HG02885 (cell line): ENCODE measurements at regions not wholly inside any gene's neighbourhood (a gene's known extent, or its start where the extent isn't known, plus 50 kb on each side); places are given as distances from the start of the nearest gene placed in this dataset.

ENCODE experiments used
- ATAC-seq: cut with Tn5 transposase; IDR thresholded peaks from one replicate; pipeline ENCODE4 v1.9.1; 2021; ENCODE audit warnings: mild to moderate bottlenecking; ENCODE audit not compliant: unreplicated experiment, poor library complexity

GRCh38 chr20:63128956-63129355, 87.0 kb downstream of the YTHDF1 start:
- ATAC-seq, result no peak

DNA sequence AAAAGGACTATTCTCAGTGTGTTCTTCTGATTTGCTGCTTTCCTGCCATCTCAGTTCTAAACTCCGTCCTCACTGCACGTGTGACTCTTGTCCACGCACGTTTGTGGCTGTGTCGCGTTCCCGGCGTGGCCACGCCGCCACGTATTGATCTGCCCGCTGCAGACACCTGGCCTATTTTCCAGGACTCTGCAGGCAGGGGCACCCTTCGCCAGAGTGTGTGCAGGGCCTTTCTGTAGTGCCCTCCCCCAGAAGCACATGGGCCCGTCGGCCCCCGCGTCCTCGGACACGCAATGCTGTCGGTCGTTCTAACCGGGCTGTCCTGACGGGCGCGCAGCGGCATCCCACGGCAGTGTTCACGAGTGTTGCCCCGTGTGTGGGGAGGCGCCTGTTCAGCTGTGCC, 87.6 kb downstream of the YTHDF1 start:
- ATAC-seq, result no peak

- ATAC-seq, result no peak
Observed at GRCh38 chr20:63127700-63128364, 88.1 kb downstream of the YTHDF1 start.

GRCh38 chr20:63126876-63127699, 88.8 kb downstream of the YTHDF1 start:
- no peak for ATAC-seq

DNA sequence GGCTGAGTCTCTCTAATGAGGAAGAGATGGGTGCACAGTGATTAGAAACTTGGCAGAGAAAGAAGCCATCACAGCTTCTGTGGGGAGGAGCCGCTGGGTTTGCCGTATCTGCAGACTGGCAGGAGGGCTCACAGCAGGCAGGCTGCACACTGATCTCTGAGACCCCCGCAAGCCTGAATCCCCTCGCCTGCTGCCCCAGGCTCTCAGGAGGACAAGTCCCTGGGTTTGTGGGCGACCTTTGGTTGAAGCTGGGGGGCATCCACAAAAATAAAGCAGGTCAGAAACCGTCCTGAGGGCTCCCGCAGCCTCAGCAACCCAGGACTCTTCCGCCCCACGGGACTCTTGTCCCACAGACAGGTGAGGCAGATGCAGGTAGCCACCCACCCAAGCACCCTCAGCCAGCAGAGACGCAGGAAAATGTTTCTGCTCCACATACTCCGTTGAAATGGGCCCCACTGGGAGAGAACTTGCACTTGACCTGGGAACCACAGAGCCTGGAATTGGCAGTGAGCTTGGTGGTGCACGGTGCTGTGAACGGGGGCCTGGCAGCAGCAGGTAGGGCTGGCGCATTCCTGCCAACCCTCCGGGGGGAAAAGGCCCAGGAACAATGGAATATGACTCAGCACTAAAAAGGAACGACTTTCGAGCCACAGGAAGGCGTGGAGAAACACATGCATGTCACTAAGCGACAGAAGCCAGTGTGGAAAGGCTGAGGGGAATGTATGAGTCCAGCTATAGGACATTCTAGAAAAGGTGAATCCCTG, 89.9 kb downstream of the YTHDF1 start:
- no peak for ATAC-seq

DNA sequence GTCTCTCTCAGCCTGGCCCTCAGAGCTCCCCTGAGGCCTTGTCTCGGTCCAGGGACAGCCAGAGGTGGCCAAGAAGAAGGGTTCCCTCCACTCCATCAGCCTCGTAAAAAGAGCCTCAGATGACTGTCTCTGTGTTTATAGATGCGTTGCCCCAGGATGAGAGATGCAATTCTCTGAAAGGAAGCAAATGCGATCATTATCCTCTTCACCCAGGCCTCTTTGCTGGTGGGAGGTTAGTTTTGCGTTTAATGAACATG, 90.4 kb downstream of the YTHDF1 start:
- ATAC-seq, result no peak

DNA sequence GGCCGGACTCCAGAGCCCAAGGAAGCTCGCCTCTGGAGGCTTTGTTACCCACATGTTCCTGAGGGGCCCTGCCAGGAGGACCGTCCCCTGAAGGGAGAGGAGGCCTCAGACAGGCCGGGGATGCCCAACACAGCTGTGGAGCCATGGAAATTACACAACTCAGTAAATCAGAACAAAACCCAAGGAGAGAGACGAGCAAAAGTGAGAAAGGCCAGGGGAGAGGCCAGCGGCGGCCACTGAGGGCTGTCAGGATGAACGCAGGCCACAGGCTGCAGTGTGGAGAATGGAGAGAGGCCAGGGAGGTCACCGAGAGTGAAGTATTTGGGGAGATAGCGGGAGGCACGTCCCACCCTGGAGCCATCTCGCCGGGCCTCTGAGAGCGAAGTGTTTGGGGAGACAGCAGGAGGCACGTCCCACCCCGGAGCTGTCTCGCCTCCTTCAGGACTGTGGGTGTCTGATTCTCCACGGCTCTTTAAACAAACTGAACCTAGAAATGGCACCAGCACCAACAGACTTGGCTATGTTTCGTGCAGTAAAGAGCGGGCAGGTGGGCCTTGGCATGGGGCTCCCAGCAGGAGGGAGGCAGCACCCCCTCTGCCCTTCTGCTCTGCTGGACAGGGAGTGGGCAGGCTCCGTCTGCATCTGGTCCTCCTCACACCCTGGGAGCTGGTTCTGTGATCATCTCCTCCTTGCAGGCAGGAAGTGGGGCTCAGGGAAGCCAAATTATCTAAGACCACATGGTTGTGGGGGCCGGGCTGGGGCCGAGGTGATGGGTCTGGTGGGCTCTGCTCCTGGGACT, 91.0 kb downstream of the YTHDF1 start:
- ATAC-seq, result no peak

GRCh38 chr20:63124092-63124781, 91.7 kb downstream of the YTHDF1 start:
- no peak for ATAC-seq

DNA sequence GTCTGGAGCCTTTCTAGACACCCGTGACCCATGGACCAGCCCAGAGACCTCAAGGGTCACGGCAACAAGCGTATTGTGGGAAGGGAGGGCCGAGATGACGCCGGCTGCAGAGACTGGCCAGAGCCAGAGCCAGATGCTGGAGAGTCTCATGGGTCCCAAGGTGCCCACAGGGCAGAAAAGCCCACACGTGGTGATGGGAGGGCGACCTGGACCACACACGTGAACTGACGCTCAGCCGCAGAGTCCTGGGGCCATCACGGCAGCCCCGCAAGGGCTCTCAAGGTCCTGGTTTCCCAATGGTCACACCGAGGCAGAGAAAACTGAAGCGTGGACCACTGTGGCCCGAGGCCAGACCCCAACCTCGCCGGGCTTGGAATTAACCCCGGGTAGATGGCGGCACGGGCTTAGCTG, 92.6 kb downstream of the YTHDF1 start:
- ATAC-seq, result no peak

GRCh38 chr20:63122626-63123025, 93.3 kb downstream of the YTHDF1 start:
- no peak for ATAC-seq

DNA sequence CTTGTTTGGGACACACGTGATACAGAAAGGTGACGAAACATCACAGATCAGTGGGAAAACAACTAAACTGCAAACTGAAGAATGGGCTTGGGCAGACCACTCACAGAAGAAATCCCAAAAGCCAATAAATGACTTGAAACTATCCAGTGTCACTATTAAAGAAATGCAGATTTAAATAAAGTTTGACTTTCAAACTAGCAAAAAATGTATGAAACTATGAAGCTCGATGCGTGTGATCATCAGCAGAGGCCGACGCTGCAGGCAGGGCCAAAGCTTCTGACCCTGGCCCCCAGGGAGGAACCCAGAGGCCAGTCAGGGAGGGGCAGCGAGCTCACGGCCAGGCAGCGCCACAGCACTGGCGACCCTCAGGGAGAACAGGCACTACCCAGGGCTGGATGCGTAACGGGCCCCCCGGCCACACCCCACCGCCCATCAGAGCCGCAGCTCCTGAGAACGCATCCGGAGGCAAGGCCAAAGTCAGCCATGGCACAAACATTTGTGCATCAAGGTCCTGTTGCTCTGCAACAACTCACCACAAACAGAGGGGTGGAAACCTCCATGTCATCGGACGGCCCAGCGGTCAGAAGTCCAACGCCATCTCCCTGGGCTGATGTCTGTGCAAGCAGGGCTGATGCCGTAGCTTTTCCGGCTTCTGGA, 94.1 kb downstream of the YTHDF1 start:
- ATAC-seq, result no peak

GRCh38 chr20:63121246-63121645, 94.7 kb downstream of the YTHDF1 start:
- no peak for ATAC-seq

DNA sequence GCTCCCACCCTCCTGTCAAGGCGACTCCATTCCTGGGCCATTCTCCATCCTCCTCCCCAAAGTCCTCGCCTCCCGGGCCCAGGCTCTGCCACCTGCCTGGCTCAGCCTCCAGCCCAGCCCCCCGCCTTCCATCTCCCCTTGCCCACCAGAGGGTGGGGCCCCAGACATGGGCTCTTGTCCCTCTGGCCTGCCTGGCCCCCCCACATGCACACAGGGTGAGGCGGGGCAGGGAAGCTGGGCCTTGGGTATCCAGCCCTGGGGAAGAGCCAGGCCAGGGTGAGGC, 95.2 kb downstream of the YTHDF1 start:
- no peak for ATAC-seq

- no peak for ATAC-seq
Observed at GRCh38 chr20:63119963-63120807, 95.7 kb downstream of the YTHDF1 start.

DNA sequence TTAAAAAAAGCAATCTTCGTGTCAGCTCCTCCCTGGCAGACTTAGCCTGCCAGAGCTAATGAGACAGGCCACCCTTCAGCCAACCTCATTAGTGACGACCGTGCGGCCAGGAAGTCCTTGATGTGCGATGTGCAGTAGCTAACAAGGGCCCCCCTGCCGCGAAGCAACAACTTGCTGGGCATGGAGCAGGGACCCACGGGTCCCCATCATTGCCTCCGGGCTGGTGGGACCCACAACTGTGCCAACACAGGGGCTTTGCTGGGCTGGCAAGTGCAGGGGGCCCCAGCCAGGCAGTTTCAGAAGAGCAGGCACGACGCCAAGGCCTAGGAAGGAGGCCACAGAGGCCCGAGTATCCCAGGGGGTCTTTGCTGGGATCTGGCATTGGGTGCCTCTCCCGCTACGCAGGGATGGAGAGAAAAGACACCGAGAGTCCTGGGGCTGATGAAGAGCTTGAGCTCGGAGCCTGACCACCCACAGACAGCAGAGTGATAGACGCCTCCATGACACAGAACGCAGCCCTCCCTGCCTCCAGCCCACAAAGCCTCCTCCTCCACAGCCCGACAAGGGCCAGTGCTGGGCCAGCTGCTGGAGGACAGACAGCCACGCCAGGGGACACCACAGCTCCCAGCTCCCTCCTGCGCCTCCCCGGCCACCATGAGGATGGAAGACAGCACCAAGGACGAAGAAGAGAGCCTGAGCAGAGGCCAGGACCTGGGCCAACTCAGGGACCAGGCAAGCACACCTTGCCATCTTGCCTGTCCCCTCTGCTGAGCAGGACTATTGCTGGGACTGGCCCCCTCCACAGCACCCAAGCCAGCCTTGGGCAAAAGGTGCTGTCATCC, 96.6 kb downstream of the YTHDF1 start:
- ATAC-seq, result no peak

DNA sequence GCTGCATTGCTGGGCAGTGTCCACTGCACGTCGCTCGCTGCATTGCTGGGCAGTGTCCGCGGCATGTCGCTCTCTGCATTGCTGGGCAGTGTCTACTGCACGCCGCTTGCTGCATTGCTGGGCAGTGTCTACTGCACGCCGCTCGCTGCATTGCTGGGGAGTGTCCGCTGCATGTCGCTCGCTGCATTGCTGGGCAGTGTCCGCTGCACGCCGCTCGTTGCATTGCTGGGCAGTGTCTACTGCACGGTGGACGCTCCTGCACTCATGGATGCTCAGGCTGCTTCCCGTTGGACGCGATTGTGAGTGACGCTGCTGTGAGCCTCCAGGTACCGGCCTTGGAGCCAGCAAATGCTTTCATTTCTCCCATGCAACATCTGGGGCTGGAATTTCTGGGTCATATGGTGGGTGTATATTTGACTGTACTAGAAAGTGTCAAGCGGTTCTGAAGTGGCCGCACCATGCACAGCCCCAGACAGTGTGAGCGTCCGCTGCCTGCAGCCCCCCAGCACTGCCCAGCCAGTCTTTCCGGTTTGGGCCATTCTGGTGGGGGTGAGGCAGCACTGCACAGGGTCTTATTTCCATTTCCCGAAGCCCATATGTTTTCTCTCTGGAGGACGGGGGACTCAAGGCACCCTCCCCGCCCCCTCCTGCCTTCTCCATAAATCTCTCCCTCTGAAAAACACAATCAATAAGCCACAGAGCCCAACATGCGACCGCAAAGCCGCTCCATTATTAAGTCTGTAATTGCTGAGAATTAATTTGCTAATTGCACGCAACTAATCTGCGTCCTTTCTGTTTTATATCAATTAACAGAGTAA, 97.4 kb downstream of the YTHDF1 start:
- no peak for ATAC-seq

GRCh38 chr20:63117661-63118302, 98.1 kb downstream of the YTHDF1 start:
- no peak for ATAC-seq
